Stimulated activated naive CD8-positive, alpha-beta T cell treated with anti-CD3 and anti-CD28 coated beads, Interleukin-15, amount 100 ng/mL, for 72 hours (primary cell): ENCODE measurements at regions not wholly inside any gene's neighbourhood (a gene's known extent, or its start where the extent isn't known, plus 50 kb on each side); places are given as distances from the start of the nearest gene placed in this dataset.

Experiments used
- ATAC-seq: fragments of 150-1000 bp; cut with Tn5 transposase; 2 replicates; pipeline ENCODE4 v1.10.0; 2021; ENCODE audit warnings: mild to moderate bottlenecking, moderate library complexity
- DNase-seq, 2 donors: peaks; one replicate each; pipeline ENCODE4 v3.0.0; 2021 to 2022
- H3K27ac Mint-ChIP-seq, 2 donors: one replicate each; pipeline ENCODE4 v1.8.0; 2022; ENCODE audit warnings: mild to moderate bottlenecking in 2 of 2, mixed read lengths in 2 of 2, moderate library complexity in 2 of 2
- H3K27me3 Mint-ChIP-seq: one replicate; pipeline ENCODE4 v1.8.0; 2022; ENCODE audit warnings: mixed read lengths
- H3K4me1 Mint-ChIP-seq: one replicate; pipeline ENCODE4 v1.8.0; 2022; ENCODE audit warnings: mild to moderate bottlenecking, mixed read lengths
- H3K4me3 Mint-ChIP-seq, 2 donors: one replicate each; pipeline ENCODE4 v1.8.0; 2022; ENCODE audit warnings: mild to moderate bottlenecking in 2 of 2, mixed read lengths in 2 of 2, moderate library complexity in 1 of 2
- H3K9me3 Mint-ChIP-seq, 2 donors: one replicate each; pipeline ENCODE4 v1.8.0; 2022; ENCODE audit warnings: mixed read lengths in 2 of 2

- no peaks in the 10 kb centered on the region for H3K27me3 Mint-ChIP-seq
- H3K9me3 Mint-ChIP-seq = peaks cover 4 to 7% of the 10 kb centered on the region in 2 donors
- DNase-seq (no peak), ATAC-seq (no peak)
- H3K4me3 Mint-ChIP-seq = no peak overlapping the region
- peaks cover 28% of the 10 kb centered on the region for H3K4me1 Mint-ChIP-seq
- no peak overlapping the region for H3K27ac Mint-ChIP-seq
Measured at GRCh38 chr12:92495108-92495507, 207.7 kb upstream of the PLEKHG7 start.

DNA sequence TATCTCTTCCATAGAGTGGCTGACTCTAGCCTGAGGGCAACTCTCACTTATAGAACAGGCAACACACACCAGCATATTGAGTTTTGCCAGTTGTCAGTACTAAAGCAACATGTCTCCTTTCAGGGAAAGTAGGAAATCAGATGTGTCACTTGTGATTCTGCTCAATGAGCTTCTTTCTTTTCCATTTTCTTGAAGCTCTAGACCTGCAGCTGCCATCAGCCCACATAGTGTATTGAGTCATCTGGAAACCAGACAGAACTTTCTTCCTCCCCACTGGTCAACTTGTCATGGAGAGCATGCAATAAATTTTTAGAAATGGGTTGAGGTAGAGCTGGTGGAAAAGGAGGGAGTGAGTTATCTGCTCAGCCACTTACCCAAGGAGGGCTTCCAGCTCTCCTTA is 209.0 kb upstream of the PLEKHG7 start:
- ATAC-seq (peak; percentile 78), DNase-seq (no peak)
- H3K9me3 Mint-ChIP-seq = peaks cover 4 to 7% of the 10 kb centered on the region in 2 donors
- H3K4me1 Mint-ChIP-seq = peaks cover 28% of the 10 kb centered on the region
- H3K27ac Mint-ChIP-seq = no peak overlapping the region
- no peak overlapping the region for H3K4me3 Mint-ChIP-seq
- no peaks in the 10 kb centered on the region for H3K27me3 Mint-ChIP-seq

GRCh38 chr12:92492995-92493394 is 209.8 kb upstream of the PLEKHG7 start:
- no peak overlapping the region for H3K27ac Mint-ChIP-seq
- no peak for DNase-seq
- peaks cover 4 to 7% of the 10 kb centered on the region in 2 donors for H3K9me3 Mint-ChIP-seq
- H3K4me1 Mint-ChIP-seq = peaks cover 28% of the 10 kb centered on the region
- no peaks in the 10 kb centered on the region for H3K27me3 Mint-ChIP-seq
- no peak for ATAC-seq
- no peak overlapping the region for H3K4me3 Mint-ChIP-seq

DNA sequence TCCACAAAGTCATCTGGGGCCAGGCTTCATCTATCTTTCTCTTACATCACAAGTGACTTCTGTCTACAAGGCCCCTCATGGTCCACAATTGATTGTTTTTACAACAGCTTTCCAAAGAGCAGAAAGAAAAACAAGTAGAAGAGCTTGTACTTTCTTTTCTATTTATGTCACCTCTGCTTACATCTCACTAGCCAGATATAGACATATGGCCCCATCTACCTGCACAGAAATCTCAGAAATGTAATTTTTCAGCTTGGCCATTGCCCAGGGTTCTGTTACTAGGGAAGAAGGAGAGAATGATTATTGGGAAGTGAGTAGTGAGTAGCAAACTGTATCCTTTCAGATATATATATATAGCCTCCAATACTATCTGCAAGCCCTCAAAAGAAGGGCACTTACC is 210.5 kb upstream of the PLEKHG7 start:
- Mint-ChIP-seq H3K4me1 (peaks cover 28% of the 10 kb centered on the region), H3K9me3 (peaks cover 4 to 7% of the 10 kb centered on the region in 2 donors), H3K27ac (no peak overlapping the region), H3K4me3 (no peak overlapping the region), H3K27me3 (no peaks in the 10 kb centered on the region)
- ATAC-seq = no peak
- no peak for DNase-seq

DNA sequence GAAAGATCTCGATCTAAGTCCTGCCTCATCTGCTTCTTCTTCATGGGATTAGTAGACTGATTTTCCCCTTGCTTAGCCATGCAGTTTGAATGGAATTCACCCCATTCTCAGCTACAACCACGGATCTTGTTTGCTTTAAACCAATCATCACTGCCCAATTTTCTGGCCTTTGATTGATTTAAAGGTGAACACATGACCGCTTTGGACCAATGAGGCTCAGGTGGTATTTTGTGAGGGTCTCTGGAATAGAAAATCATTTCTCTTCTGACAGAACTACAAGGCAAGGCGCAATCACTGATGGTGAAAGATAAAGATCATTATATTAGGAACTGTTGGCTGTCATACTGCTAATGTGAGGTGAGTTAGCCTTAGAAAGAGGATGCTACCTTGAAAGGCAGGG is 213.0 kb upstream of the PLEKHG7 start:
- Mint-ChIP-seq H3K4me3 (no peak overlapping the region), H3K4me1 (peaks cover 24% of the 10 kb centered on the region), H3K27me3 (no peaks in the 10 kb centered on the region), H3K9me3 (peaks cover 4 to 7% of the 10 kb centered on the region in 2 donors), H3K27ac (no peak overlapping the region)
- ATAC-seq (no peak), DNase-seq (no peak)

DNA sequence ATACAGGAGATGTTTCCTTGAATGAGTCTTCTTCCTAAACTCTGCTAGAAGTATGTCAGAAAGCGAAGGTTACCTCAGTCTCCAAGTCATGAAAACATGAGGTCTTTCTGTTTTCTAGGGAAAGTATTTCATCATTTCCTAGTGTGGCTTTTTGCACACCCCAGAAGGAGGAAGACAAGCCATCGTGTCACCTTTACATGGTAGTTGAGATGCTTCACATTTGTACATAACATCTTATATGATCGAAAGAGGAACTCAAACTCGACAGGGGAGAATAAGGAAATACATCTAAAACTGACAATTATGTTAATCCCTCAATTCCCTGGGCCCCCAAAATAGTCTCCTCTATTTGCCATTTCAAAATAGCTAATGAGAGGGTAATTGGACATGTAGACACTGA is 214.1 kb upstream of the PLEKHG7 start:
- ATAC-seq (no peak), DNase-seq (no peak)
- Mint-ChIP-seq H3K27ac (peak overlapping the region in 1 of 2 donors; percentile 70), H3K4me1 (peaks cover 18% of the 10 kb centered on the region), H3K27me3 (no peaks in the 10 kb centered on the region), H3K4me3 (no peak overlapping the region), H3K9me3 (peaks cover 4 to 7% of the 10 kb centered on the region in 2 donors)

DNA sequence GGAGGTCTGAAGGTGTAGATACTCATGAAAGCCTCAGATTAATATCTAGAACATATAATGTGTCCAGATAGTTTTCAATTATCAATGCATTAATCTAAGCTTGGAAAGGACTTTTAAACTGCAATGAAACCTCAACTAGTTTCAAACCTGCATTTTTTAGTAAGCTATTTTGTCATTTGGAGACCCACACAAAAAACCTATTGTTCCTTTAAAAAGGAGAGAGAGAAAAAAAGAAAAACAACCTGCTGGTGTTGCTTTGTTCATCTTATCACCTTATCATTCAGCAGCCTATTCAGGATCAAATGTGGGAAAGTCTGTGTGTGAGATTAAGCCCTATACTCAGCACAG is 215.7 kb upstream of the PLEKHG7 start:
- no peaks in the 10 kb centered on the region for H3K27me3 Mint-ChIP-seq
- H3K4me3 Mint-ChIP-seq = no peak overlapping the region
- DNase-seq (no peak), ATAC-seq (no peak)
- peaks cover 12% of the 10 kb centered on the region for H3K4me1 Mint-ChIP-seq
- H3K9me3 Mint-ChIP-seq = peaks cover 4 to 7% of the 10 kb centered on the region in 2 donors
- H3K27ac Mint-ChIP-seq = no peak overlapping the region

GRCh38 chr12:92486443-92487137 is 216.2 kb upstream of the PLEKHG7 start:
- ATAC-seq (no peak), DNase-seq (no peak)
- peaks cover 1 to 2% of the 10 kb centered on the region in 2 donors for H3K9me3 Mint-ChIP-seq
- H3K4me3 Mint-ChIP-seq = no peak overlapping the region
- H3K4me1 Mint-ChIP-seq = peaks cover 12% of the 10 kb centered on the region
- H3K27ac Mint-ChIP-seq = no peak overlapping the region
- no peaks in the 10 kb centered on the region for H3K27me3 Mint-ChIP-seq

- DNase-seq (no peak), ATAC-seq (no peak)
- H3K4me3 Mint-ChIP-seq = peak overlapping the region in 1 of 2 donors; percentile 41
- H3K27ac Mint-ChIP-seq = peak overlapping the region in 1 of 2 donors; percentile 63
- H3K9me3 Mint-ChIP-seq = peaks cover 0 to 3% of the 10 kb centered on the region in 2 donors
- peaks cover 12% of the 10 kb centered on the region for H3K4me1 Mint-ChIP-seq
- no peaks in the 10 kb centered on the region for H3K27me3 Mint-ChIP-seq
Measured at GRCh38 chr12:92485351-92486348, 217.1 kb upstream of the PLEKHG7 start.

DNA sequence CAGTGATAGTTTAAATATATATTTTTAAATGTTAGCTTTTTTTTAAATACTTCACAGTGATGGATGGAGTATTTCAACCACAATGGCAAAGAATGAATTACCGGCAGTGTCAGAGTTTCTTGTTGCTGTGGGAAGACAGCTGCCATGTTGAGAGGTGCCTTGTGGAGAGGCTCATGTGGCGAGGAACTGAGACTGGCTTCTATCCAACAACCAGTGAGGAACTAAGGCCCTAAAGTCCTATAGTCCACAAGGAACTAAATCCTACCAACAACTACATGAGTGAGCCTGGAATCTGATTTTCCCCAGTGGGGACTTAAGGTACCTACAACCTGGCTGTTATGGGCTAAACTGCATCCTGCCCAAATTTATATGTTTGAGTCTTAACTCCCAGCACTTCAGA is 220.2 kb upstream of the PLEKHG7 start:
- Mint-ChIP-seq H3K9me3 (peaks cover 0 to 9% of the 10 kb centered on the region in 2 donors), H3K27ac (no peak overlapping the region), H3K4me1 (peaks cover 12% of the 10 kb centered on the region), H3K4me3 (no peak overlapping the region), H3K27me3 (no peaks in the 10 kb centered on the region)
- DNase-seq = no peak
- ATAC-seq = no peak

DNA sequence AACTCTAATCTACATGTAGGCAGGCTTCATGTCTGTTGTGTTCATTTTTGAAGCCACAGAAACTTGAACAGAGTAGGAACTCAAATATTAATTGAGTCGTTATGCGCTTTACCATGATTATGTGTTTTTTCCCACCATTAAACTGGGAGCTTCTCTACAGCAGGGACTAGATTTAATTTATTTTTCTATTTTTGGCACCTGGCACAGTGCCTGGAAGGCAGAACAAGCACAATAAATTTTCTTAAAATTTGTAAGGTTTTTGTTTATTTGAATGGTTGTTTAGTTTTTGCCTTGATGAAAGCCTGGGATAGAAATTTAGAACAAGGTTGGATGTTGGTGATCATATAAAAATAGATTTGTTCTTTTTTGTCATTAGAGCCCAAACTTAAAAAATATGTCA is 221.7 kb upstream of the PLEKHG7 start:
- H3K9me3 Mint-ChIP-seq = peaks cover 0 to 9% of the 10 kb centered on the region in 2 donors

DNA sequence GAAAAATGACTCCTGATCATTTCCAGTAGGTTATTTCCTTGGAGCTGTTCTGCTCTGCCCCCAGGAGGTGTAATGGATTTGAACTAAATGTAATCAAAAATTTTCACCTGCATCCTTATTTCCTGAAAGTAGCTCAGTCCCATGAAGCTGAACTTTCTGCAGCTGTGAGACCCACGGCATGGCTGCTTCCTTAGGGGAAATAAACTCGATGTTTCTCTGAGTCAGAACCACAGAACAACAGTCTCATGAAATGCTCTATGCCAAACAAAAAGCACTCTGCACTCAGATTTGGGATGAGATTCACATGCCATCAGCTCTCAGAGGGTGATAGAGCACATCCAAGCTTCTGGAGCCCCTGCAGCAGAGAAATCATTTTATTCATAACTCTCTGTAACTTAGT is 224.1 kb upstream of the PLEKHG7 start:
- H3K27me3 Mint-ChIP-seq = no peaks in the 10 kb centered on the region
- peaks cover 0 to 9% of the 10 kb centered on the region in 2 donors for H3K9me3 Mint-ChIP-seq
- no peak overlapping the region for H3K27ac Mint-ChIP-seq
- ATAC-seq (no peak), DNase-seq (no peak)
- H3K4me1 Mint-ChIP-seq = no peaks in the 10 kb centered on the region
- H3K4me3 Mint-ChIP-seq = no peak overlapping the region

More for the DNA sequence above, 221.7 kb upstream of the PLEKHG7 start:
- Mint-ChIP-seq H3K4me3 (no peak overlapping the region), H3K27ac (no peak overlapping the region), H3K4me1 (peaks cover 10% of the 10 kb centered on the region), H3K27me3 (no peaks in the 10 kb centered on the region)
- DNase-seq (no peak), ATAC-seq (no peak)

- no peak for ATAC-seq
- H3K9me3 Mint-ChIP-seq = peaks cover 0 to 9% of the 10 kb centered on the region in 2 donors
Measured at GRCh38 chr12:92476844-92477243, 225.9 kb upstream of the PLEKHG7 start.

DNA sequence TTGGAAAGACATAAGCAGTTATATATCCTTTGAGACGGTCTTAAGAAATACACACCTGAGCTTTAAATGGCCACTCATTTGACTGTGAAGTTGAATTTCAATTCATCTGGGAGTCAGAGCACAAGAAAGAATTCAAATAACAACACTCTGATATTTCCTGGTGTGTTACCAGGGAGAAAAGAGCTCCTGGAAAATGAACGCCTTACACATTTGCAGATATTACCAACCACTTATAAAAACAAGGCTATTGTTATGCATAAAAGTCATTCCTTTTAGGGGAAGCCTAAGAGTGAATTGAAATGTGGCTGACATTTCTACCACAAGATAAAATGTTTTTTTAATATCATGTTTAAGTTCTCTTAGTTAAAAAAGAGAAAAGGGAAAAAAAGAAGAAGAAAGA is 229.2 kb upstream of the PLEKHG7 start:
- Mint-ChIP-seq H3K9me3 (peaks cover 0 to 4% of the 10 kb centered on the region in 2 donors), H3K27me3 (no peaks in the 10 kb centered on the region), H3K4me3 (no peak overlapping the region), H3K4me1 (peaks cover 20% of the 10 kb centered on the region), H3K27ac (no peak overlapping the region)
- no peak for ATAC-seq
- no peak for DNase-seq

More at GRCh38 chr12:92476844-92477243, 225.9 kb upstream of the PLEKHG7 start:
- H3K27ac Mint-ChIP-seq = no peak overlapping the region
- H3K4me3 Mint-ChIP-seq = no peak overlapping the region
- no peaks in the 10 kb centered on the region for H3K4me1 Mint-ChIP-seq
- H3K27me3 Mint-ChIP-seq = no peaks in the 10 kb centered on the region
- no peak for DNase-seq

DNA sequence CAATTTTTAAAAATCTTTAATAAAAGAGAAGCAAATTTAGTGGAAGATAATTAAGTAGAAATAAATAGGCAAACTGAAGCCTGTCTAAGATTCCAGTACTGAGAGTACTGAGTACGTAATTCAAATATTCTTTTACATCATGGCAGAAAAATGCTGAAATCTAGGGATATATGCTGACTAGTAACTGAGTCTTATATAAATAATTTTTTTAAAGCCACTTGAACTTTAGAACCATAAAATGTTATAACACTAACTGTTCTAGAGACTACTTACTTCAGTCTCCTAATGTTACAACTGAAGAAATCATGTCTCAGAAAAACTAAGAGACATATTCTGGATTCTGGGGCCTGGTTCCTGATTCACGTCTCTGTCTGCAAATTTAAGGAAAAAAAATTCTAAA is 230.6 kb upstream of the PLEKHG7 start:
- Mint-ChIP-seq H3K27me3 (no peaks in the 10 kb centered on the region), H3K4me3 (no peak overlapping the region), H3K4me1 (peaks cover 34% of the 10 kb centered on the region), H3K27ac (no peak overlapping the region), H3K9me3 (no peaks in the 10 kb centered on the region)
- ATAC-seq = no peak
- no peak for DNase-seq

- Mint-ChIP-seq H3K27me3 (no peaks in the 10 kb centered on the region), H3K9me3 (no peaks in the 10 kb centered on the region), H3K27ac (no peak overlapping the region), H3K4me1 (peaks cover 34% of the 10 kb centered on the region), H3K4me3 (no peak overlapping the region)
- DNase-seq = no peak
- ATAC-seq = no peak
Measured at GRCh38 chr12:92471551-92471950, 231.2 kb upstream of the PLEKHG7 start.
